Brain microvascular endothelial cell (primary cell): ENCODE measurements at regions not wholly inside any gene's neighbourhood (a gene's known extent, or its start where the extent isn't known, plus 50 kb on each side); places are given as distances from the start of the nearest gene placed in this dataset.
"Not testable (repeated sequence)": the region's sequence is repeated elsewhere in the genome, so short reads cannot be mapped to it uniquely, and the experiment has no call there.

Experiments
- DNase-seq: peaks from one replicate; pipeline ENCODE4 v3.0.0-alpha.2; 2020
- H3K27ac ChIP-seq: fragments of 250-450 bp; sonication (Bioruptor Pico); 2 replicates; pipeline ENCODE4 v1.5.1; 2020; ENCODE audit warnings: mild to moderate bottlenecking, moderate library complexity
- H3K27me3 ChIP-seq: fragments of 250-450 bp; sonication (Bioruptor Pico); replicated peaks from 2 replicates; pipeline ENCODE4 v1.5.1; 2020; ENCODE audit warnings: mild to moderate bottlenecking
- H3K36me3 ChIP-seq: fragments of 250-450 bp; sonication (Bioruptor Pico); replicated peaks from 2 replicates; pipeline ENCODE4 v1.5.1; 2020; ENCODE audit warnings: mild to moderate bottlenecking
- H3K4me3 ChIP-seq: 2 replicates; pipeline ENCODE4 v1.5.1; 2011; ENCODE audit warnings: low read depth, mild to moderate bottlenecking, control low read depth, low read length, moderate library complexity
- in situ Hi-C: cut with HindIII; loops from 2 replicates; pipeline ENCODE4 v1.10.0; 2017; ENCODE audit warnings: low sequenced_read_pairs, low pct_ligation_motif_present
- TF ChIP-seq, protein P1 (sequence below): IDR thresholded peaks from 2 replicates; pipeline ENCODE4 v1.5.1; 2011; ENCODE audit warnings: low read depth, mild to moderate bottlenecking, moderate library complexity, low read length, control low read depth, inconsistent platforms; ENCODE audit errors: missing control alignments

DNA sequence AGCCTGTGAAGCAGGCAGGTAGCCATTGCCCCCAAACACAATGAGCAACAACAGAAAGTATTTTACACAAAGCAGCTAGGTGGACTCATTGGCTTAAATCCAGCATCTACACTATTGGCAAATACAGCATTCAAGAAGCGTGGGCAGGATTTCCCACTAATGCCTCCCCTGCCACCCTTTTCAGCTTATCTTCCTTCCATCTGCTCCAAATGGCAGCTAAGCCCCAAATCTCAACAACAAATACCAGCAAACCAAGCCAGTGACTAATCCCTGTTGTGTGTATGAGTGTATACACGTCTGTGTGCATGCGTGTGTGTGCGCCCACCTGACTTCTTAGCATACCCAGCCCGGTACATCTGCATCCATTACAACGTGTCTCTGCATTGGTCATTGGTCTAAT, 151.2 kb upstream of the WWC1 start:
- Histone ChIP-seq H3K27ac (no peak overlapping the region), H3K36me3 (no peaks in the 10 kb centered on the region), H3K27me3 (no peaks in the 10 kb centered on the region), H3K4me3 (no peak overlapping the region)
- no peak for DNase-seq
- TF ChIP-seq, protein P1, sequence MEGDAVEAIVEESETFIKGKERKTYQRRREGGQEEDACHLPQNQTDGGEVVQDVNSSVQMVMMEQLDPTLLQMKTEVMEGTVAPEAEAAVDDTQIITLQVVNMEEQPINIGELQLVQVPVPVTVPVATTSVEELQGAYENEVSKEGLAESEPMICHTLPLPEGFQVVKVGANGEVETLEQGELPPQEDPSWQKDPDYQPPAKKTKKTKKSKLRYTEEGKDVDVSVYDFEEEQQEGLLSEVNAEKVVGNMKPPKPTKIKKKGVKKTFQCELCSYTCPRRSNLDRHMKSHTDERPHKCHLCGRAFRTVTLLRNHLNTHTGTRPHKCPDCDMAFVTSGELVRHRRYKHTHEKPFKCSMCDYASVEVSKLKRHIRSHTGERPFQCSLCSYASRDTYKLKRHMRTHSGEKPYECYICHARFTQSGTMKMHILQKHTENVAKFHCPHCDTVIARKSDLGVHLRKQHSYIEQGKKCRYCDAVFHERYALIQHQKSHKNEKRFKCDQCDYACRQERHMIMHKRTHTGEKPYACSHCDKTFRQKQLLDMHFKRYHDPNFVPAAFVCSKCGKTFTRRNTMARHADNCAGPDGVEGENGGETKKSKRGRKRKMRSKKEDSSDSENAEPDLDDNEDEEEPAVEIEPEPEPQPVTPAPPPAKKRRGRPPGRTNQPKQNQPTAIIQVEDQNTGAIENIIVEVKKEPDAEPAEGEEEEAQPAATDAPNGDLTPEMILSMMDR: no peak
- in situ Hi-C loops: no loop called here

DNA sequence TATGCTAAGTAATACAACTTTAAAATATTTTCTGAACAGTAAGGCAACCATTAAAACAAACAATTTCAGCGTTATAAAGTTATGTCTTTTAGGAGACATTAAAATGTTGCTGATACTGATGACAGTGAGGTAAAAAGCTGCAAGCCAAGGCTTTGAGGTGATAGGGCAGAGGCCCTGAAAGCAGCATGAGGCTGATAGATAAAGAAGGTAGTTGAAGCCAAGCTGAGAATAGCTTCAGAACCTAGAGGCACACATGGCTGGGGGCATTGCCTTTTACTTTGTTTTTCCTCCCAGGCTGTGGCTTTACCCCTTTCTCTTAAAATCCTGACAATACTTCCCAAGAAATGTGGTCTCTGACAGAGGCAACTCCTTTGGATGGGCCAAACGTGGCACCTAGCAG, 149.0 kb upstream of the WWC1 start:
- Histone ChIP-seq H3K27me3 (no peaks in the 10 kb centered on the region), H3K36me3 (no peaks in the 10 kb centered on the region), H3K4me3 (no peak overlapping the region), H3K27ac (no peak overlapping the region)
- DNase-seq: no peak
- in situ Hi-C loops: no loop called here
- TF ChIP-seq, protein P1: no peak

DNA sequence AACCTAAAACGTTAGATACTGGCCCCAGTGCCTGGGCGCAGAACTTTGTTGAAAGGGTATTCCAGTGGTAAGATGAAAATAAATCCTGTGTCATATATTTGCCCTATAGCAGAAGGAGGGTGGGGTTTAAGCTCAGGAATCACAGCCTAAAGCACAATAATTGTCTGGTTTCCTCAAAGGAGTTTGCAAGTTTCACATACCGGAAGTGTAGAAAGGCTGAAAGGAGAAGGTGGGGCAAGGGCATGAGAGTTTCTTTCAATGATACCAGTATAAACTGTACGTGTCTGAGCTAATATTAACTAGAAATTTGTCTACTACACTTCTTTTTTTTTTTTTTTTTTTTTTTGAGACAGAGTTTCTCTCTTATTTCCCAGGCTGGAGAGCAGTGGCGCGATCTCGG, 147.9 kb upstream of the WWC1 start:
- H3K4me3 ChIP-seq, H3K36me3 ChIP-seq, H3K27ac ChIP-seq, H3K27me3 ChIP-seq, DNase-seq, in situ Hi-C loops: not testable (repeated sequence)

DNA sequence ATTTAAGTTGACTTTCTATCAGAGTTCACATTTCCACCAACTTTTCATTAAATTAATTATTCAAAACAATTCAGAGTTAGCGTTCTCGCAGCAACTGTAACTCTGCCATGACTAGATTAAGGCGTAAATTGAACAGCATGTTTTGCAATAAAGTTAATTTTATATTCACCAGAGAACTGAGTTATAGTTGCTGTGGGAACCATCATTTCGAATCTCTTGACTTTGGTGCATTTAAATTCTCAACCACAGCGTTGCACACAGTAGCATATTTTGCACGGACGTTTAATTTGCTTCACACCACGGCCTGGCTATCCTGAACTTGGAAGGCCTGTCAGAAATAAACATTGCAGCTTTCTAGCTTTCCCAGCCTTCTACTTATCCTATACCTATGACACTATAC, 144.3 kb upstream of the WWC1 start:
- H3K4me3 ChIP-seq: no peak overlapping the region
- no peak for DNase-seq
- H3K27ac ChIP-seq: no peak overlapping the region
- TF ChIP-seq, protein P1: no peak
- in situ Hi-C loops: no loop called here
- H3K27me3 ChIP-seq: no peaks in the 10 kb centered on the region
- no peaks in the 10 kb centered on the region for H3K36me3 ChIP-seq

DNA sequence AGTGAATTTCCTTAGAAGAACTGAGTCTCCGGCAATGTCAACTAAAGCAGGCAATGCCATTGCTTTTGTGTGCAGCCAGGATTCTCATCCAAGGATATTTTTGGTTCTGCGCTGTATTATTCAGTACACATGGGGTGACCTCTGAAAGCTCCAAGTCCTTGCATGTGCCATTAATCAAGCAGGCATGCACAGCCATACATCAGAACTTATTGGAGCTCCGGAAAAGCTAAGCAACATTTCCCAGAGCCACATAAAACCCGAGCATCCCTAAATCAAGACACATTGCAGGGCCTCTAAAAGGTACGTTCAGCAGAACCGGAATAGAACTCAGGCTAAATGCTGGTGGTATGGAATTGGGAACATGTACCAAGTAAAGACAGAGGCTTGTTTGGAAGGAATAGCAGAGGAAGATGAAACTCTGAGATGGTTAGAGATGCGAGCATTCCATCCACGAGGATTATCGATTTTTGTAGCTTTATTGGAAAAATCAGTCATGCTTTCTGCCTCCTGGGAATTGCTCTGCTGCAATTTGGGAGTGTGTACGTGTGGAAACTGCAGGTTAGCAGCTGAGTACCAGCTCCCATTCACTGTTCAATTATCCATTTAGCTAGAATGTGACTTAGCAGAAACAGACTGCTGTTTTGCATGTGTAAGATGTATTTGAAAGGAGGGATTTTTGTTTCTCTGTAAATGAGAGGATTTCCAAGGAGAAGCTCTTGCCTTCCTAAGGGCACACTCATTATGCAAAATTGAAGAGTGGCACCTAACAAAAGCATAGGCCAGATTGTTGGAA, 143.7 kb upstream of the WWC1 start:
- TF ChIP-seq, protein P1: no peak
- Histone ChIP-seq H3K36me3 (no peaks in the 10 kb centered on the region), H3K27me3 (no peaks in the 10 kb centered on the region), H3K4me3 (no peak overlapping the region), H3K27ac (no peak overlapping the region)
- no peak for DNase-seq
- in situ Hi-C loops: no loop called here

DNA sequence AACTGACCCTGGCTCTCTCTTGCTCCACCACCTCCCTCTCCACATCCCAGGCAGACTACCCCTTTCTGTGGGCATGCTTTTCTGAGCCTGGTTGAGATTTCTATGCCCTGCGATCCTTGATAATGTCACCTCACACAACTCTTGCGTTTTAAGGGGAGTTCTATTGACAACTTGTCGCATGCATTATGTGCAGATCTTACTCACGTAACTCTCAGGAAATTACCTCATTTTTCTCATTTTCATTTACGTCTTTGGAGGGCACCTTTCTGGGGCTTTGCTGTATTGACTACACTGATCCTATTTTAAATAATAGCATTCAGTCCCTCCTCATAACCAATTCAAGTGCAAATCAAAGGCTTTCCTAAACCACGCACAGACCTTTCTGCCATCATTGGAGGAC, 140.4 kb upstream of the WWC1 start:
- DNase-seq: no peak
- Histone ChIP-seq H3K27me3 (no peaks in the 10 kb centered on the region), H3K4me3 (no peak overlapping the region), H3K36me3 (no peaks in the 10 kb centered on the region), H3K27ac (no peak overlapping the region)
- TF ChIP-seq, protein P1: no peak
- in situ Hi-C loops: no loop called here
